ENCODE measurements at regions not wholly inside any gene's neighbourhood (a gene's known extent, or its start where the extent isn't known, plus 50 kb on each side); places are given as distances from the start of the nearest gene placed in this dataset.

DNA sequence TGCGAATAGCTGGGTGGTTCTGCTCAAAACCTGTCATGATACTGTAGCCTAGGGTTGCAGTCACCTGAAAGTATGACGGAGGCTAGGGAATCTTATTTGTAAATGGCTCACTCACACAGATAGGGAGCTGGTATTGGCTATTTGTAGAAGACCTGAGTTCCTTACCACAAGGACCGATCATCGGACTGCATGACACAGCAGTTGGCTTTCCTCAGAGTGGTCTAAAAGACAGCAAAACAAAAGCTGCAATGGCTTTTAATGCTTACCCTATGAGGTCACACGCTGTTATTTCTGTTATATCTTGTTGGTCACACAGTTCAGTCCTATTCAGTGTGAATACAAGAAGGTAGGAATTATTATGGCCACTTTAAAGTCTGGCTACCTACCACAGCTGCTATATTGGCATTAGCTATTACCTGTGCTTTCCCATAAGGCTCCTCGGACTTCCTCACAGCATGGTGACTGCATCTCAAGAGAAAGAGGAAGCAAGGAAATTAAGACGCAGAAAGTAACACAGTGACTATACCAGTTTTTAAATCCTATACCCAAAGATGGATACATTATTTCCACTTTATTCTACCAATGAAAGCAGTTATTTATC, 68.4 kb upstream of the LRRC7 start:
- TF ChIP-seq, protein P1, sequence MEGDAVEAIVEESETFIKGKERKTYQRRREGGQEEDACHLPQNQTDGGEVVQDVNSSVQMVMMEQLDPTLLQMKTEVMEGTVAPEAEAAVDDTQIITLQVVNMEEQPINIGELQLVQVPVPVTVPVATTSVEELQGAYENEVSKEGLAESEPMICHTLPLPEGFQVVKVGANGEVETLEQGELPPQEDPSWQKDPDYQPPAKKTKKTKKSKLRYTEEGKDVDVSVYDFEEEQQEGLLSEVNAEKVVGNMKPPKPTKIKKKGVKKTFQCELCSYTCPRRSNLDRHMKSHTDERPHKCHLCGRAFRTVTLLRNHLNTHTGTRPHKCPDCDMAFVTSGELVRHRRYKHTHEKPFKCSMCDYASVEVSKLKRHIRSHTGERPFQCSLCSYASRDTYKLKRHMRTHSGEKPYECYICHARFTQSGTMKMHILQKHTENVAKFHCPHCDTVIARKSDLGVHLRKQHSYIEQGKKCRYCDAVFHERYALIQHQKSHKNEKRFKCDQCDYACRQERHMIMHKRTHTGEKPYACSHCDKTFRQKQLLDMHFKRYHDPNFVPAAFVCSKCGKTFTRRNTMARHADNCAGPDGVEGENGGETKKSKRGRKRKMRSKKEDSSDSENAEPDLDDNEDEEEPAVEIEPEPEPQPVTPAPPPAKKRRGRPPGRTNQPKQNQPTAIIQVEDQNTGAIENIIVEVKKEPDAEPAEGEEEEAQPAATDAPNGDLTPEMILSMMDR (IDR thresholded peaks at IDR 0.05), result no peak

DNA sequence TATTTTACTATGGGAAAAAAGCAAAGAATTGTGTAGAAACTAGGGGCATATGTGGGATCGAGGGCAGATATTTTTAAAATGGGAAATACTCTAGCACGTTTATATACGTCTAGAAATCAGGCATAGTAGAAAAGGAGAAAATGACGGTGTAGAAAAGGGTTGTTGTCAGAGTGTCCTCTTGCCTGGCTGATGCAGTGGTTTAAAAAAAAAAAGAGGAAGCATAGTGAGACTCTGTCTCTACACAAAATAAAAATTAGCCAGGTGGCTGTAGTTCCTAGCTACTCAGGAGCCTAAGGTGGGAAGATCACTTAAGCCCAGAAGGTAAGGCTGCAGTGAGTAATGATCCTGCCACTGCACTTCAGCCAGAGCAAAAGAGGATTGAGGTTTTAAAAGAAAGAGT, 64.7 kb upstream of the LRRC7 start:
- TF ChIP-seq, protein P1 (IDR thresholded peaks at IDR 0.05), result no peak

DNA sequence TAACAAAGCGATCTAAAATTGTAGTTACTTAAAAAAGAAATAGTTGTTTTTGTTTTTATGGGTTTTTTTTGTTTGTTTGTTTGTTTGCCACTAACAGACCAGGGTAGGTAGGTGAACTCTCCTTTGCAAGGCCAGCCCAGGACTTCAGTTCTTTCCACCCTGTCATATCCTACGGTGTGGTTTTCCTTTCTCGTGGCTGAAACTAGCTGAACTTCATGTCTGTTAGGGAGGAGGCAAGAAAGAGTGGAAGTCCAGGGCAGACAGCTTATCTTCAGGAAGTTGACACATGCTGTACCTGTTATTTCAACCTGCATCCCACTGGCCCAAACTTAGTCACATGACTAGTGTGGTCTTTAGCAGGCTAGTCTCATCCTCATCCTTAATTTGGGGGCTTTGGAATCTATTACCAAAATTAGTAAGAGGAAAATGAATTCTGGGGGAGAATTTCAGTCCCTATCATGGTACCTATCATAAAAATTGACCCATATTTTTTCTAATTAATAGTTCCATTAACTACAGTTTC, 62.9 kb upstream of the LRRC7 start:
- TF ChIP-seq, protein P1 (IDR thresholded peaks at IDR 0.05), result no peak

DNA sequence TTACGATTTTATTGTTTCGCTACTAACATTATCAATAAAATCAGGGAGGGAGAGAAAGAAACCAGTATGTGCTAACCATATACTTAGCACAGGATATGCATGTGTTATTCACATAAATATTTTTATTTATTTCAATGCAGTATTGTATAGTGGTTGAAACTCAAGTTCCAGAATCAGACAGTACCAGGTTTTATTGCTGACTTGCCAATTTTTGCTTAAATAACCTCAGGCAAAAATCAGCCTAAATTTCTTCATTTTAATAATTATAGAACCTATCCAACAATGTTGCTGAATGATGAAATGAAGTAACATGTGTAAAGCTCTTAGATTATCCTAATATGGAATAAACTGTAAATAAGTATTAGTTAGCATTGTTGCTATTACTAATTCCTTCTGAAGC, 61.4 kb upstream of the LRRC7 start:
- TF ChIP-seq, protein P1 (IDR thresholded peaks at IDR 0.05), result no peak

DNA sequence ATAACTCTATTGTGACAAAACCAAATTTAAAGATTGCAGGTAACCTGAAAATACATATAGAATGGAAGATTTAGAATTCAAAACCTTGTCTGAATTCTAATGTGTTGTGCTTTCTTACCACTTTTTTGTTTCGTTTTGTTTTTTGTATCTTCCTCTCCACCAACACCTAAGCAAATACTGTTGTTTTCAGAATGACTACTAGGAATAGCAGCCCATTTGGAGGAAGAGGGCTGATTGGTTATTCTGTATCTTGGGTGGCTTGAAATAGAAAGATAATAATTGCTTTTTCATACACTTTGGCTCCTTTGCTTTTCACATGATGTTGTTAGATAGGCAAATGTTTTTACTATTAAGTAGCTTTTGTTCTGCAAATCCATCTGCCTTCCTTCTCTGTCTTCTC, 61.0 kb upstream of the LRRC7 start:
- TF ChIP-seq, protein P1 (IDR thresholded peaks at IDR 0.05), result no peak

DNA sequence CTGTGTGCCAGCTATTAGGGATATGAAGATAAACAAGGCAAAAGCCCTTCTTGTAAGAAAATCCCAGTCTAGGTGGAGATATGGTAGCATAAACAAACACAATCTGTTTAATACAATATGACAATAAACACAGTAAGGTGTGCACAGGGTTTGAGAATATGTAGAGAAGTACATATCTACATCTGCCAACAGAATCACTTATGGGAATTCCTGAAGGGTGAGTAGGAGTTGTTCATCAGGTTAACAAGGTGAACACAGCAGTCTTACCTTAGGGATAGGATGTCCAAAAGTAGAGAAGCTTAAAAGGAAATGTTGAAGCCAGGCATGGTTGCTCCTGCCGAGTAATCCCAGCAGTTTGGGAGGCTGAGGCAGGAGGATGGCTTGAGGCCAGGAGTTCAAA, 57.7 kb upstream of the LRRC7 start:
- TF ChIP-seq, protein P1 (IDR thresholded peaks at IDR 0.05), result no peak

DNA sequence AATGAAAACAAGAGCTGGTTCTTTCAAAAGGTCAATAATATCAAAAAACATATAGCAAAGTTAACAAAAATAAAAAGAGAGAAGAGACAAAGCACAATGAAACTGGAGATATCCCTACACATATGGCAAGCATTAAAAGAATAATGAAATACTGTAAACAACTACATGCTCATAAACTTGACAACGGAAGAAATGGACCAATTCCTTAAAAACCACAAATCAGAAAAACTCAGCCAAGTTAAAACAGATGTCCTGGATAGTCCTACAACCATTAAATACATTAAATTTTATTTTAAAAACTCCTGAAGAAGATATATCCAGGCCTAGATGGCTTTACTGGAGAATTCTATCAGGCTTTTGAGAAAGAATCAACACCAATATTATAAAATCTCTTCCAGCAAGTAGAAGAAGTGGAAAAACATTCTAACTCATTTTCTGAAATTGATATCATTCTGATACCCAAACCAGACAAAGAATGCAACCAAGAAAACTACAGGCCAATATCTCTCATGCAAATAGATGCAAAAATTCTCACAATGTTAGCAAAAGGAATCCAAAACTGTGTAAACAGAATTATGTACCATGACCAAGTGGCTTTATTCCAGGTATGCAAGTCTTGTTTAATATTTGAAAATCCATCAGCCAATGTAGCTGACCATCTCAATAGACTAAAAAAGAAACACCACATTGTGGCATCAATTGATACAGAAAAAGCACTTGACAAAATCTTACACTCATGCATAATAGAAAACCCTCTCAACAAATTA, 56.1 kb upstream of the LRRC7 start:
- TF ChIP-seq, protein P1 (IDR thresholded peaks at IDR 0.05), result no peak
